ENCODE measurements at regions not wholly inside any gene's neighbourhood (a gene's known extent, or its start where the extent isn't known, plus 50 kb on each side); places are given as distances from the start of the nearest gene placed in this dataset.

GRCh38 chr2:63736354-63736753 lies 105.3 kb upstream of the UGP2 start:
- H2AFZ ChIP-seq = no peak overlapping the region
- no peaks in the 10 kb centered on the region for H4K20me1 ChIP-seq (replicated peaks; ENCODE audit: insufficient read depth)
- DNase-seq (ENCODE audit: low spot score) (no peak), ATAC-seq (no peak)
- H3K27ac ChIP-seq (ENCODE audit: low read depth) = no peak overlapping the region
- no peak for TF ChIP-seq ETS1 (IDR thresholded peaks at IDR 0.05)
- no peak for TF ChIP-seq JUNB (IDR thresholded peaks at IDR 0.05; ENCODE audit: unreplicated experiment)
- TF ChIP-seq CTCF (conservative IDR thresholded peaks at IDR 0.05; ENCODE audit: low read depth in 2 of 2) = no peak
- H3K4me1 ChIP-seq (ENCODE audit: insufficient read depth) = 0 out of 2 replicates have a peak, but pooled peaks cover 3% of the 10 kb centered on the region
- H3F3A ChIP-seq (replicated peaks; ENCODE audit: low read depth) = no peaks in the 10 kb centered on the region
- no peaks in the 10 kb centered on the region for H3K79me2 ChIP-seq (replicated peaks; ENCODE audit: insufficient read depth)
- Mint-ChIP-seq H3K27me3 (ENCODE audit: insufficient read depth, low read depth, poor library complexity) (peaks cover 7% of the 10 kb centered on the region), H3K4me3 (no peak overlapping the region), H3K27ac (no peak overlapping the region), H3K9me3 (no peaks in the 10 kb centered on the region), H3K36me3 (ENCODE audit: low read depth) (no peaks in the 10 kb centered on the region), H3K4me1 (peaks cover 23% of the 10 kb centered on the region)
- no peak overlapping the region for H3K4me2 ChIP-seq
- no peaks in the 10 kb centered on the region for H3K27me3 ChIP-seq (ENCODE audit: insufficient read depth)
- no peaks in the 10 kb centered on the region for H3K36me3 ChIP-seq (ENCODE audit: insufficient read depth)
- no peak overlapping the region for H3K4me3 ChIP-seq
- H3K9me2 ChIP-seq (ENCODE audit: insufficient read depth) = no peaks in the 10 kb centered on the region

- Mint-ChIP-seq H3K9me3 (no peaks in the 10 kb centered on the region), H3K27me3 (ENCODE audit: insufficient read depth, low read depth, poor library complexity) (peaks cover 7% of the 10 kb centered on the region), H3K4me3 (no peak overlapping the region), H3K27ac (no peak overlapping the region), H3K36me3 (ENCODE audit: low read depth) (no peaks in the 10 kb centered on the region), H3K4me1 (peaks cover 23% of the 10 kb centered on the region)
- Histone ChIP-seq H2AFZ (no peak overlapping the region), H3K9me2 (ENCODE audit: insufficient read depth) (no peaks in the 10 kb centered on the region), H3F3A (replicated peaks; ENCODE audit: low read depth) (no peaks in the 10 kb centered on the region), H3K4me3 (no peak overlapping the region), H3K79me2 (replicated peaks; ENCODE audit: insufficient read depth) (no peaks in the 10 kb centered on the region), H3K4me2 (no peak overlapping the region), H3K4me1 (ENCODE audit: insufficient read depth) (0 out of 2 replicates have a peak, but pooled peaks cover 3% of the 10 kb centered on the region), H4K20me1 (replicated peaks; ENCODE audit: insufficient read depth) (no peaks in the 10 kb centered on the region), H3K27ac (ENCODE audit: low read depth) (no peak overlapping the region), H3K27me3 (ENCODE audit: insufficient read depth) (no peaks in the 10 kb centered on the region), H3K36me3 (ENCODE audit: insufficient read depth) (no peaks in the 10 kb centered on the region)
- ATAC-seq (no peak), DNase-seq (ENCODE audit: low spot score) (no peak)
- TF ChIP-seq ZNF462 (CRISPR knock-in tag; IDR thresholded peaks at IDR 0.05) (no peak), EZH2 (IDR thresholded peaks at IDR 0.05; ENCODE audit: low read depth, unreplicated experiment) (no peak)
Observed at GRCh38 chr2:63737081-63737751, 104.5 kb upstream of the UGP2 start.

Data from GM23338 (cell line).